ENCODE measurements at regions not wholly inside any gene's neighbourhood (a gene's known extent, or its start where the extent isn't known, plus 50 kb on each side); places are given as distances from the start of the nearest gene placed in this dataset.
"Not testable (repeated sequence)": the region's sequence is repeated elsewhere in the genome, so short reads cannot be mapped to it uniquely, and the experiment has no call there.

GRCh38 chr2:47690132-47690531 is 92.8 kb upstream of the MSH6 start:
- Histone ChIP-seq H3K4me1 (no peaks in the 10 kb centered on the region), H3K27ac (no peak overlapping the region), H3K27me3 (no peaks in the 10 kb centered on the region), H3K36me3 (replicated peaks in 1 of 2; ENCODE audit: insufficient read depth in 1 of 2, low read depth in 2 of 2) (no peaks in the 10 kb centered on the region), H3K9me3 (no peaks in the 10 kb centered on the region), H3K4me3 (no peak overlapping the region)
- intact Hi-C loops (cut with DNase I) = no loop called here
- 79 to 85% methylated on average over 2 of the region's 2 CpGs for WGBS, 2 donors
- DNase-seq (no peak), ATAC-seq (no peak)
- no peak for TF ChIP-seq POLR2A (IDR thresholded peaks at IDR 0.05)
- no peak for TF ChIP-seq CTCF (IDR thresholded peaks at IDR 0.05)

GRCh38 chr2:47689118-47689517 is 93.8 kb upstream of the MSH6 start:
- H3K27ac ChIP-seq; DNase-seq; H3K4me1 ChIP-seq; H3K27me3 ChIP-seq; H3K36me3 ChIP-seq (replicated peaks in 1 of 2; ENCODE audit: insufficient read depth in 1 of 2, low read depth in 2 of 2); H3K4me3 ChIP-seq; ATAC-seq; intact Hi-C loops (cut with DNase I); H3K9me3 ChIP-seq: not testable (repeated sequence)
- 85 to 88% methylated on average over 4 of the region's 4 CpGs for WGBS, 2 donors

- Histone ChIP-seq H3K27me3 (no peaks in the 10 kb centered on the region), H3K4me1 (no peaks in the 10 kb centered on the region), H3K9me3 (no peaks in the 10 kb centered on the region), H3K4me3 (no peak overlapping the region), H3K36me3 (replicated peaks in 1 of 2; ENCODE audit: insufficient read depth in 1 of 2, low read depth in 2 of 2) (no peaks in the 10 kb centered on the region), H3K27ac (no peak overlapping the region)
- DNase-seq (no peak), ATAC-seq (no peak)
- intact Hi-C loops (cut with DNase I) = no loop called here
- TF ChIP-seq CTCF (IDR thresholded peaks at IDR 0.05) (no peak), POLR2A (IDR thresholded peaks at IDR 0.05) (no peak)
- 63 to 75% methylated on average over 5 of the region's 5 CpGs for WGBS, 2 donors
These were observed 94.4 kb upstream of the MSH6 start for GRCh38 chr2:47688561-47688960.

GRCh38 chr2:47687856-47688255 is 95.1 kb upstream of the MSH6 start:
- H3K9me3 ChIP-seq = no peaks in the 10 kb centered on the region
- no peak overlapping the region for H3K4me3 ChIP-seq
- intact Hi-C loops (cut with DNase I) = no loop called here
- H3K4me1 ChIP-seq = no peaks in the 10 kb centered on the region
- DNase-seq (no peak), ATAC-seq (no peak)
- no peaks in the 10 kb centered on the region for H3K36me3 ChIP-seq (replicated peaks in 1 of 2; ENCODE audit: insufficient read depth in 1 of 2, low read depth in 2 of 2)
- WGBS, 2 donors = 67 to 77% methylated on average over 1 of the region's 1 CpG
- TF ChIP-seq CTCF (IDR thresholded peaks at IDR 0.05) (no peak), POLR2A (IDR thresholded peaks at IDR 0.05) (no peak)
- no peak overlapping the region for H3K27ac ChIP-seq
- no peaks in the 10 kb centered on the region for H3K27me3 ChIP-seq

GRCh38 chr2:47686018-47686417 is 96.9 kb upstream of the MSH6 start:
- intact Hi-C loops (cut with DNase I) = no loop called here
- Histone ChIP-seq H3K27ac (no peak overlapping the region), H3K27me3 (no peaks in the 10 kb centered on the region), H3K4me1 (no peaks in the 10 kb centered on the region), H3K36me3 (replicated peaks in 1 of 2; ENCODE audit: insufficient read depth in 1 of 2, low read depth in 2 of 2) (no peaks in the 10 kb centered on the region), H3K4me3 (no peak overlapping the region), H3K9me3 (no peaks in the 10 kb centered on the region)
- TF ChIP-seq POLR2A (IDR thresholded peaks at IDR 0.05) (no peak), CTCF (IDR thresholded peaks at IDR 0.05) (no peak)
- DNase-seq (no peak), ATAC-seq (no peak)
- WGBS, 2 donors = 63 to 75% methylated on average over 5 of the region's 5 CpGs
